ENCODE measurements at regions not wholly inside any gene's neighbourhood (a gene's known extent, or its start where the extent isn't known, plus 50 kb on each side); places are given as distances from the start of the nearest gene placed in this dataset.

GRCh38 chr18:71523483-71524435 is 1020.4 kb downstream of the CBLN2 start:
- no peaks in the 10 kb centered on the region for H3K27me3 ChIP-seq (ENCODE audit: control insufficient read depth in 1 of 2, insufficient read depth in 2 of 2, low read length in 2 of 2)
- H3K9me3 ChIP-seq (ENCODE audit: control insufficient read depth in 2 of 2, insufficient read depth in 1 of 2, low read depth in 1 of 2, low read length in 1 of 2) = no peaks in the 10 kb centered on the region
- 66 to 73% methylated on average over 5 of the region's 5 CpGs for WGBS, 2 donors
- no peak overlapping the region for H3K27ac ChIP-seq (ENCODE audit: low read depth in 2 of 2, low read length in 1 of 2)
- no peak overlapping the region for H3K4me3 ChIP-seq (ENCODE audit: low read depth in 1 of 2, low read length in 2 of 2)
- H3K4me1 ChIP-seq (ENCODE audit: control insufficient read depth in 2 of 2, insufficient read depth in 2 of 2, low read length in 1 of 2) = no peaks in the 10 kb centered on the region
- no peaks in the 10 kb centered on the region for H3K36me3 ChIP-seq (ENCODE audit: control insufficient read depth in 2 of 2, insufficient read depth in 2 of 2, low read length in 1 of 2)

DNA sequence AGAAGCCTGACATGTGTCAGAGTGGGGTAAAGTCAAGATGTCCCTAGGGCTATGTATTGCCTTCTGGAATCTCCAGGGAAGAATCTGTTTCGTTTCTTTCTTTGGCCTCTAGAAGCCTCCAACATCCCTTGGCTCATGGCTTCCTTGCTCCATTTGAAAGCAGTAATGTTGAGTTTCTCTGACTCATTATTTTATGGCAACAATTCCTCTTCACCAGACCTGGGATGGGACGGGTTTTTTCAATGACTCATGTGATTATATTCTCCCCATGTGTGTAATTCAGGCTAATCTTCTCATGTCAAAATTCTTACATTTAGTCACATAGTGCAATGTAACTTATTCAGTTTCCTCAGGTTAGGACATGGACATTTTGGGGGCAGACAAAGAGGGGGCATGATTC is 1038.6 kb downstream of the CBLN2 start:
- Histone ChIP-seq H3K9me3 (ENCODE audit: control insufficient read depth in 2 of 2, insufficient read depth in 1 of 2, low read depth in 1 of 2, low read length in 1 of 2) (no peaks in the 10 kb centered on the region), H3K4me3 (ENCODE audit: low read depth in 1 of 2, low read length in 2 of 2) (no peak overlapping the region), H3K27ac (ENCODE audit: low read depth in 2 of 2, low read length in 1 of 2) (no peak overlapping the region), H3K4me1 (ENCODE audit: control insufficient read depth in 2 of 2, insufficient read depth in 2 of 2, low read length in 1 of 2) (no peaks in the 10 kb centered on the region), H3K36me3 (ENCODE audit: control insufficient read depth in 2 of 2, insufficient read depth in 2 of 2, low read length in 1 of 2) (no peaks in the 10 kb centered on the region), H3K27me3 (ENCODE audit: control insufficient read depth in 1 of 2, insufficient read depth in 2 of 2, low read length in 2 of 2) (no peaks in the 10 kb centered on the region)
- WGBS, 2 donors = 45 to 53% methylated on average over 2 of the region's 2 CpGs

DNA sequence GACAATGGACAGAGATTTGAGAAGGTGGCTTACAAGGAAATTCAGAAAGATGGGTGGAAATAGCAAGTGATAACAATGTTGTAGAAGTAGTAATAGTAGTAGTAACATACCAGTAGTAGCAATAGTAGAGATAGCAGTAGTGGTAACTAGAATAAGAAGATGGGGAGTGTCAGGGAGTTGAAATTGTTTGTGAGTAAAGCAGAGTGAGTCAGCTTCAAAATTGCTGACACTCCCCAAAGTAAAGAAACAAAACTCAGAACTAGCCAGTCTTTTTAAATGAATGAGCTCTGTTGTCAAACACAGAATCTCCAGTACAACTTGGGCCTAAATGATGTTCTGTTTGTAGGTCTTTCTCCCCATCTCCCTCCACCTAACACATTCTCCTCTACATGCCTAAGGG is 1040.9 kb downstream of the CBLN2 start:
- H3K27me3 ChIP-seq (ENCODE audit: control insufficient read depth in 1 of 2, insufficient read depth in 2 of 2, low read length in 2 of 2) = no peaks in the 10 kb centered on the region
- H3K9me3 ChIP-seq (ENCODE audit: control insufficient read depth in 2 of 2, insufficient read depth in 1 of 2, low read depth in 1 of 2, low read length in 1 of 2) = peaks cover 0 to 1% of the 10 kb centered on the region in 2 donors
- H3K4me1 ChIP-seq (ENCODE audit: control insufficient read depth in 2 of 2, insufficient read depth in 2 of 2, low read length in 1 of 2) = no peaks in the 10 kb centered on the region
- H3K36me3 ChIP-seq (ENCODE audit: control insufficient read depth in 2 of 2, insufficient read depth in 2 of 2, low read length in 1 of 2) = no peaks in the 10 kb centered on the region
- no peak overlapping the region for H3K27ac ChIP-seq (ENCODE audit: low read depth in 2 of 2, low read length in 1 of 2)
- no peak overlapping the region for H3K4me3 ChIP-seq (ENCODE audit: low read depth in 1 of 2, low read length in 2 of 2)

- Histone ChIP-seq H3K9me3 (ENCODE audit: control insufficient read depth in 2 of 2, insufficient read depth in 1 of 2, low read depth in 1 of 2, low read length in 1 of 2) (peaks cover 4 to 10% of the 10 kb centered on the region in 2 donors), H3K27me3 (ENCODE audit: control insufficient read depth in 1 of 2, insufficient read depth in 2 of 2, low read length in 2 of 2) (no peaks in the 10 kb centered on the region), H3K27ac (ENCODE audit: low read depth in 2 of 2, low read length in 1 of 2) (no peak overlapping the region), H3K4me3 (ENCODE audit: low read depth in 1 of 2, low read length in 2 of 2) (no peak overlapping the region), H3K36me3 (ENCODE audit: control insufficient read depth in 2 of 2, insufficient read depth in 2 of 2, low read length in 1 of 2) (no peaks in the 10 kb centered on the region), H3K4me1 (ENCODE audit: control insufficient read depth in 2 of 2, insufficient read depth in 2 of 2, low read length in 1 of 2) (no peaks in the 10 kb centered on the region)
- WGBS, 2 donors = 58 to 60% methylated on average over 3 of the region's 3 CpGs
These were observed 1058.5 kb downstream of the CBLN2 start for GRCh38 chr18:71485611-71486010.

DNA sequence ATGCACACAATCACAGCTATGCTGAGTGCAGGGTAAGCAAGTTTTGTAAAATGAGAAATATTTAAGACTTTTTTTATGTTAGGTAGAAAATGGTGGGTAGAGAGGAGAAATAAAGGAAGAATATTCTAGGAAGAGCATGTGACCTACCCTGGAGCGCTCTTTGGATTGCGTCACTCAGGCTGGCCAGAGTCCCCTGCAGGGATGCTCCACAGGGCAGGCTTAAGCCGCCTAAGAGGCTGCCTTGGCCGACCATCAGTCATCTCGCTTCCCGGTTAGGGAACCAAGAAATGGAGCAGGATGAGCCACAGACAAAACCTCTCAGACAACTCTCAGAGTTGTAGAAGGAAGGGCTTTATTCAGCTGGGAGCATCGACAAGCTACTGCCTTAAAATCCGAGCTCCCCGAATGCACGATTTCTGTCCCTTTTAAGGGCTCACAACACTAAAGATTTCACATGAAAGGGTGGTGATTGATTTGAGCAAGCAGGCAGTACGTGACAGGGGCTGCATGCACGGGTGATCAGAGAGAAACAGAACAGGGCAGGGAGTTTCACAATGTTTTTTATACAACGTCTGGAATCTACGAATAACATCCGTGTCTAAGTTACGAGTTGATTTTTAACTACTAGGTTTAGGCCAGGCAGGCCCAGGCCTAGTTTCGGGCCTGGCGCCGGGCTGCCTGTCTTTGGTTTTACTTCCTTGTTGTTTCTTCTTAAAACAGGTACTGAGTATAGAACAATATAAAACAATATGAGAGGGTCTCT is 1072.0 kb downstream of the CBLN2 start:
- Histone ChIP-seq H3K27me3 (ENCODE audit: control insufficient read depth in 1 of 2, insufficient read depth in 2 of 2, low read length in 2 of 2) (no peaks in the 10 kb centered on the region), H3K4me3 (ENCODE audit: low read depth in 1 of 2, low read length in 2 of 2) (no peak overlapping the region), H3K36me3 (ENCODE audit: control insufficient read depth in 2 of 2, insufficient read depth in 2 of 2, low read length in 1 of 2) (no peaks in the 10 kb centered on the region), H3K4me1 (ENCODE audit: control insufficient read depth in 2 of 2, insufficient read depth in 2 of 2, low read length in 1 of 2) (no peaks in the 10 kb centered on the region), H3K9me3 (ENCODE audit: control insufficient read depth in 2 of 2, insufficient read depth in 1 of 2, low read depth in 1 of 2, low read length in 1 of 2) (no peaks in the 10 kb centered on the region), H3K27ac (ENCODE audit: low read depth in 2 of 2, low read length in 1 of 2) (no peak overlapping the region)
- 82 to 86% methylated on average over 19 of the region's 19 CpGs for WGBS, 2 donors

DNA sequence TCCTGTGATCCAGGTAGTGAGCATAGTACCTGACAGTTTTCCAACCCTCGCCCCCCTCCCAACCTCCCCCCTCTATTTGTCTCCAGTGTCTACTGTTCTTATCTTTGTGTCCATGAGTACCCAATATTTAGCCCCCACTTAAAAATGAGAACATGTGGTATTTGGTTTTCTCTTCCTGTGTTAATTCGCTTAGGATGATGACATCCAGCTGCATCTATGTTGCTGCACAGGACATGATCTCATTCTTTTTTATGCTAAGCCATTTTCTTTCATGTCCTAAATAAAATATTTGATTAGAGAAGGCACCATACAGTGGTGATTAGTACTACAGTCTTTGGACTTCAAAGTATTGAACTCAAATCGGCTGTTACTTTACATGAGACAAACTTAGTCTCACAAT is 1087.9 kb downstream of the CBLN2 start:
- no peaks in the 10 kb centered on the region for H3K9me3 ChIP-seq (ENCODE audit: control insufficient read depth in 2 of 2, insufficient read depth in 1 of 2, low read depth in 1 of 2, low read length in 1 of 2)
- peaks cover 0 to 2% of the 10 kb centered on the region in 2 donors for H3K27me3 ChIP-seq (ENCODE audit: control insufficient read depth in 1 of 2, insufficient read depth in 2 of 2, low read length in 2 of 2)
- H3K4me3 ChIP-seq (ENCODE audit: low read depth in 1 of 2, low read length in 2 of 2) = no peak overlapping the region
- H3K27ac ChIP-seq (ENCODE audit: low read depth in 2 of 2, low read length in 1 of 2) = no peak overlapping the region
- WGBS, 2 donors = 51 to 54% methylated on average over 3 of the region's 3 CpGs
- H3K36me3 ChIP-seq (ENCODE audit: control insufficient read depth in 2 of 2, insufficient read depth in 2 of 2, low read length in 1 of 2) = no peaks in the 10 kb centered on the region
- H3K4me1 ChIP-seq (ENCODE audit: control insufficient read depth in 2 of 2, insufficient read depth in 2 of 2, low read length in 1 of 2) = no peaks in the 10 kb centered on the region

- Histone ChIP-seq H3K4me1 (ENCODE audit: control insufficient read depth in 2 of 2, insufficient read depth in 2 of 2, low read length in 1 of 2) (no peaks in the 10 kb centered on the region), H3K27me3 (ENCODE audit: control insufficient read depth in 1 of 2, insufficient read depth in 2 of 2, low read length in 2 of 2) (no peaks in the 10 kb centered on the region), H3K9me3 (ENCODE audit: control insufficient read depth in 2 of 2, insufficient read depth in 1 of 2, low read depth in 1 of 2, low read length in 1 of 2) (no peaks in the 10 kb centered on the region), H3K36me3 (ENCODE audit: control insufficient read depth in 2 of 2, insufficient read depth in 2 of 2, low read length in 1 of 2) (no peaks in the 10 kb centered on the region), H3K4me3 (ENCODE audit: low read depth in 1 of 2, low read length in 2 of 2) (no peak overlapping the region), H3K27ac (ENCODE audit: low read depth in 2 of 2, low read length in 1 of 2) (no peak overlapping the region)
- 84 to 86% methylated on average over 3 of the region's 3 CpGs for WGBS, 2 donors
These were observed 1093.9 kb downstream of the CBLN2 start for GRCh38 chr18:71450257-71450656.

DNA sequence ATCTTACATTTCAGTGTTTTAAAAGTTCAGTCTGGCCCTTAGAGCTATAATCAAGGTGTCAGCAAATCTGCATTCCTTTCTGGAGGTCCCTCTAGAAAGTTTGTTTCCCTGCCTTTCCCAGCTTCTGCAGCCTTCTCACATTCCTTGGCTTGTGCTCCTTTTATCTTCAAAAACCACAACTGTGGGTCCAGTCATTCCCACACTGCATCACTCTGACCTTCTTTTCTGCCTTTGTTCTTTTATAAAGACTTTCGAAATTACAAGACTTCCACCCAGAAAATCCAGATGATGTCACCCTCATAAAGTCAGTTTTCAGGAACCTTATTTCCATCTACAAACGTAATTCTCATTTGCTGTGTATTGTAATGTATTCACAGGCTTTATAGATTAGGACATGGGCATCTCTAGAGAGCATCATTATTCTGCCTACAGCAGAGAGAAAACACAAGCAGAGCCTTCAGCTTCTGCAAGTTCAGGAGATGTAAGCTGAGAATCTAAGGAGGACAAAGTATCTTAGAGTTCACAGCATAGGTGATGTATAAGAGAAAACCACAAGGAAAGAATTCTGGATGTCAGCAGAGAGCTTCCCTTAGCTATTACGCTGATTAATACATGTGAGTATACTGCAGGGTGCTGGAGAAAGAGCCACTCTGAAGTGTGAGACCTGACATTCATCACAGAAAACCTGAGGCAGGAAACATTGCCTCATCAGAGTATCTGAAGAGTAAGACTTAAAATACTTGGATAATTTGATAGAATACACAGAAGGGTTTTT is 1100.2 kb downstream of the CBLN2 start:
- no peaks in the 10 kb centered on the region for H3K27me3 ChIP-seq (ENCODE audit: control insufficient read depth in 1 of 2, insufficient read depth in 2 of 2, low read length in 2 of 2)
- H3K36me3 ChIP-seq (ENCODE audit: control insufficient read depth in 2 of 2, insufficient read depth in 2 of 2, low read length in 1 of 2) = no peaks in the 10 kb centered on the region
- H3K9me3 ChIP-seq (ENCODE audit: control insufficient read depth in 2 of 2, insufficient read depth in 1 of 2, low read depth in 1 of 2, low read length in 1 of 2) = peaks cover 0 to 2% of the 10 kb centered on the region in 2 donors
- no peak overlapping the region for H3K27ac ChIP-seq (ENCODE audit: low read depth in 2 of 2, low read length in 1 of 2)
- H3K4me1 ChIP-seq (ENCODE audit: control insufficient read depth in 2 of 2, insufficient read depth in 2 of 2, low read length in 1 of 2) = no peaks in the 10 kb centered on the region
- 53 to 61% methylated on average over 3 of the region's 3 CpGs for WGBS, 2 donors
- H3K4me3 ChIP-seq (ENCODE audit: low read depth in 1 of 2, low read length in 2 of 2) = no peak overlapping the region

- whole genome bisulfite sequencing, 2 donors = 28% methylated on average over 3 of the region's 3 CpGs
- Histone ChIP-seq H3K4me1 (ENCODE audit: control insufficient read depth in 2 of 2, insufficient read depth in 2 of 2, low read length in 1 of 2) (no peaks in the 10 kb centered on the region), H3K36me3 (ENCODE audit: control insufficient read depth in 2 of 2, insufficient read depth in 2 of 2, low read length in 1 of 2) (no peaks in the 10 kb centered on the region), H3K27ac (ENCODE audit: low read depth in 2 of 2, low read length in 1 of 2) (no peak overlapping the region), H3K27me3 (ENCODE audit: control insufficient read depth in 1 of 2, insufficient read depth in 2 of 2, low read length in 2 of 2) (no peaks in the 10 kb centered on the region), H3K4me3 (ENCODE audit: low read depth in 1 of 2, low read length in 2 of 2) (no peak overlapping the region), H3K9me3 (ENCODE audit: control insufficient read depth in 2 of 2, insufficient read depth in 1 of 2, low read depth in 1 of 2, low read length in 1 of 2) (peaks cover 0 to 7% of the 10 kb centered on the region in 2 donors)
These were observed 1101.4 kb downstream of the CBLN2 start for GRCh38 chr18:71442731-71443141.
